ENCODE measurements at regions not wholly inside any gene's neighbourhood (a gene's known extent, or its start where the extent isn't known, plus 50 kb on each side); places are given as distances from the start of the nearest gene placed in this dataset.

GRCh38 chr20:60466687-60467022 lies 508.4 kb downstream of the CDH26 start:
- no peak for DNase-seq (ENCODE audit: extremely low read depth, low read depth)

- DNase-seq (ENCODE audit: extremely low read depth, low read depth) = no peak
Measured at GRCh38 chr20:60467078-60467477, 508.9 kb downstream of the CDH26 start.

GRCh38 chr20:60467771-60468170 lies 509.5 kb downstream of the CDH26 start:
- DNase-seq (ENCODE audit: extremely low read depth, low read depth) = no peak

GRCh38 chr20:60469829-60470228 lies 511.6 kb downstream of the CDH26 start:
- DNase-seq (ENCODE audit: extremely low read depth, low read depth) = no peak

- no peak for DNase-seq (ENCODE audit: extremely low read depth, low read depth)
Measured at GRCh38 chr20:60470366-60470765, 512.1 kb downstream of the CDH26 start.

- no peak for DNase-seq (ENCODE audit: extremely low read depth, low read depth)
Measured at GRCh38 chr20:60473211-60473610, 515.0 kb downstream of the CDH26 start.

GRCh38 chr20:60474385-60474910 lies 516.2 kb downstream of the CDH26 start:
- DNase-seq (ENCODE audit: extremely low read depth, low read depth) = no peak

- no peak for DNase-seq (ENCODE audit: extremely low read depth, low read depth)
Measured at GRCh38 chr20:60476045-60476444, 517.8 kb downstream of the CDH26 start.

- no peak for DNase-seq (ENCODE audit: extremely low read depth, low read depth)
Measured at GRCh38 chr20:60477958-60478357, 519.7 kb downstream of the CDH26 start.

- DNase-seq (ENCODE audit: extremely low read depth, low read depth) = no peak
Measured at GRCh38 chr20:60478533-60478932, 520.3 kb downstream of the CDH26 start.

GRCh38 chr20:60480950-60481742 lies 522.9 kb downstream of the CDH26 start:
- DNase-seq (ENCODE audit: extremely low read depth, low read depth) = no peak

- DNase-seq (ENCODE audit: extremely low read depth, low read depth) = no peak
Measured at GRCh38 chr20:60481743-60482133, 523.5 kb downstream of the CDH26 start.

- DNase-seq (ENCODE audit: extremely low read depth, low read depth) = no peak
Measured at GRCh38 chr20:60482221-60483008, 524.2 kb downstream of the CDH26 start.

- no peak for DNase-seq (ENCODE audit: extremely low read depth, low read depth)
Measured at GRCh38 chr20:60483371-60483770, 525.1 kb downstream of the CDH26 start.

GRCh38 chr20:60484316-60484715 lies 526.1 kb downstream of the CDH26 start:
- no peak for DNase-seq (ENCODE audit: extremely low read depth, low read depth)

- DNase-seq (ENCODE audit: extremely low read depth, low read depth) = no peak
Measured at GRCh38 chr20:60485012-60485760, 527.0 kb downstream of the CDH26 start.

- DNase-seq (ENCODE audit: extremely low read depth, low read depth) = no peak
Measured at GRCh38 chr20:60486315-60486714, 528.1 kb downstream of the CDH26 start.

- DNase-seq (ENCODE audit: extremely low read depth, low read depth) = no peak
Measured at GRCh38 chr20:60486937-60487336, 528.7 kb downstream of the CDH26 start.

GRCh38 chr20:60490217-60491050 lies 532.2 kb downstream of the CDH26 start:
- DNase-seq (ENCODE audit: extremely low read depth, low read depth) = no peak

GRCh38 chr20:60491051-60491581 lies 532.9 kb downstream of the CDH26 start:
- no peak for DNase-seq (ENCODE audit: extremely low read depth, low read depth)

All from NCI-H460 (cell line).